ENCODE measurements at regions not wholly inside any gene's neighbourhood (a gene's known extent, or its start where the extent isn't known, plus 50 kb on each side); places are given as distances from the start of the nearest gene placed in this dataset.
"Not testable (repeated sequence)": the region's sequence is repeated elsewhere in the genome, so short reads cannot be mapped to it uniquely, and the experiment has no call there.

- not testable (repeated sequence) for TF ChIP-seq POLR2AphosphoS5 (IDR thresholded peaks at IDR 0.05; ENCODE audit: borderline replicate concordance, low read depth, low read length); EZH2 (IDR thresholded peaks at IDR 0.05); FOXP2 (optimal IDR thresholded peaks at IDR 0.05; ENCODE audit: control extremely low read depth, extremely low read length, insufficient read depth)
Measured at GRCh38 chr2:89828961-89829631, 1137.6 kb downstream of the RPIA start.

All from SK-N-MC (cell line).